Stomach (tissue), 4 donors: ENCODE measurements at regions not wholly inside any gene's neighbourhood (a gene's known extent, or its start where the extent isn't known, plus 50 kb on each side); places are given as distances from the start of the nearest gene placed in this dataset.

Experiments
- CTCF ChIP-seq, 7 experiments: fragments of 450-650 bp in 4 of 7; fragments of 200-600 bp in 3 of 7; sonication (generic) in 3 of 7; IDR thresholded peaks; one replicate each; pipeline ENCODE4 v1.5.1; 2016 to 2019; ENCODE audit warnings: antibody characterized with exemption in 7 of 7, control low read depth in 2 of 7, mild to moderate bottlenecking in 1 of 7
- EP300 ChIP-seq: sonication (generic); formaldehyde crosslinking; IDR thresholded peaks from one replicate; pipeline ENCODE4 v1.6.1; 2017; ENCODE audit warnings: antibody characterized with exemption
- POLR2A ChIP-seq, 4 donors: fragments of 450-650 bp; IDR thresholded peaks; one replicate each; pipeline ENCODE4 v1.6.1; 2016; ENCODE audit warnings: antibody characterized with exemption in 4 of 4, control low read depth in 2 of 4, mild to moderate bottlenecking in 1 of 4, moderate library complexity in 1 of 4
- POLR2AphosphoS5 ChIP-seq, 3 donors: sonication (generic); formaldehyde crosslinking; IDR thresholded peaks; one replicate each; pipeline ENCODE4 v1.6.1; 2016; ENCODE audit warnings: antibody characterized with exemption in 3 of 3

GRCh38 chr11:134757633-134758032 lies 345.6 kb upstream of the B3GAT1 start:
- TF ChIP-seq POLR2AphosphoS5 (IDR thresholded peaks at IDR 0.05), result no peak
- no peak for TF ChIP-seq POLR2A (IDR thresholded peaks at IDR 0.05)
- TF ChIP-seq CTCF (IDR thresholded peaks at IDR 0.05), result no peak
- no peak for TF ChIP-seq EP300
